Endothelial cell of umbilical vein (primary cell): ENCODE measurements at regions not wholly inside any gene's neighbourhood (a gene's known extent, or its start where the extent isn't known, plus 50 kb on each side); places are given as distances from the start of the nearest gene placed in this dataset.

Experiments
- CTCF ChIP-seq, 2 donors: IDR thresholded peaks; 1 replicate in 1 of 2; 2 replicates in 1 of 2; pipeline ENCODE4 v1.5.1; 2011; ENCODE audit warnings: low read length in 2 of 2, mild to moderate bottlenecking in 2 of 2, moderate library complexity in 2 of 2, control low read depth in 1 of 2, inconsistent platforms in 1 of 2, low read depth in 1 of 2; ENCODE audit not compliant: insufficient read depth in 1 of 2; ENCODE audit errors: extremely low read depth in 1 of 2
- EZH2 ChIP-seq: IDR thresholded peaks from 2 replicates; pipeline ENCODE4 v1.6.1; 2012; ENCODE audit warnings: borderline replicate concordance, low read depth, mild to moderate bottlenecking, moderate library complexity, low read length, inconsistent platforms; ENCODE audit not compliant: severe bottlenecking
- FOS ChIP-seq: IDR thresholded peaks from 2 replicates; pipeline ENCODE4 v1.6.1; 2011; ENCODE audit warnings: mild to moderate bottlenecking, low read length, moderate library complexity, borderline replicate concordance; ENCODE audit not compliant: insufficient read depth
- GATA2 ChIP-seq: IDR thresholded peaks from 2 replicates; pipeline ENCODE4 v1.7.0; 2011; ENCODE audit warnings: low read depth, mild to moderate bottlenecking, moderate library complexity, mixed read lengths, low read length; ENCODE audit not compliant: insufficient read length, insufficient read depth
- JUN ChIP-seq: IDR thresholded peaks from 2 replicates; pipeline ENCODE4 v1.6.1; 2011; ENCODE audit warnings: borderline replicate concordance, low read depth; ENCODE audit not compliant: insufficient read length, insufficient read depth
- MYC ChIP-seq: IDR thresholded peaks from one replicate; pipeline ENCODE4 v1.6.1; 2011; ENCODE audit warnings: mild to moderate bottlenecking, low read depth, low read length
- POLR2A ChIP-seq: IDR thresholded peaks from 2 replicates; pipeline ENCODE4 v1.6.1; 2012; ENCODE audit warnings: low read depth, mild to moderate bottlenecking, control low read depth, low read length
- POLR2AphosphoS5 ChIP-seq: IDR thresholded peaks from 2 replicates; pipeline ENCODE4 v1.6.1; 2012; ENCODE audit warnings: low read depth, mild to moderate bottlenecking, control low read depth, low read length, moderate library complexity; ENCODE audit not compliant: insufficient read depth

GRCh38 chr14:65310568-65310967, 102.0 kb upstream of the FUT8 start:
- TF ChIP-seq CTCF (IDR thresholded peaks at IDR 0.05; ENCODE audit: extremely low read depth in 1 of 2, insufficient read depth in 1 of 2, low read depth in 1 of 2, low read length in 2 of 2) (no peak), FOS (no peak), POLR2A (no peak), POLR2AphosphoS5 (no peak), GATA2 (no peak), EZH2 (no peak), JUN (no peak), MYC (no peak)
